ENCODE measurements at regions not wholly inside any gene's neighbourhood (a gene's known extent, or its start where the extent isn't known, plus 50 kb on each side); places are given as distances from the start of the nearest gene placed in this dataset.

- TF ChIP-seq CTCF (IDR thresholded peaks at IDR 0.05; ENCODE audit: insufficient read depth, low read length, poor library complexity, severe bottlenecking) = no peak
- no peaks in the 10 kb centered on the region for H3K36me3 ChIP-seq (ENCODE audit: control insufficient read depth, insufficient read depth, low read length)
- no peaks in the 10 kb centered on the region for H3K27me3 ChIP-seq (replicated peaks; ENCODE audit: control insufficient read depth, insufficient read depth, low read length)
- DNase-seq (ENCODE audit: extremely low read depth, insufficient read length) = no peak
- no peak overlapping the region for H3K4me3 ChIP-seq (replicated peaks; ENCODE audit: low read depth, low read length)
Observed at GRCh38 chr10:129365767-129366402, 101.2 kb upstream of the MGMT start.

GRCh38 chr10:129366450-129366849, 100.6 kb upstream of the MGMT start:
- DNase-seq (ENCODE audit: extremely low read depth, insufficient read length) = no peak
- Histone ChIP-seq H3K27me3 (replicated peaks; ENCODE audit: control insufficient read depth, insufficient read depth, low read length) (no peaks in the 10 kb centered on the region), H3K36me3 (ENCODE audit: control insufficient read depth, insufficient read depth, low read length) (no peaks in the 10 kb centered on the region), H3K4me3 (replicated peaks; ENCODE audit: low read depth, low read length) (no peak overlapping the region)
- TF ChIP-seq CTCF (IDR thresholded peaks at IDR 0.05; ENCODE audit: insufficient read depth, low read length, poor library complexity, severe bottlenecking) = no peak

DNA sequence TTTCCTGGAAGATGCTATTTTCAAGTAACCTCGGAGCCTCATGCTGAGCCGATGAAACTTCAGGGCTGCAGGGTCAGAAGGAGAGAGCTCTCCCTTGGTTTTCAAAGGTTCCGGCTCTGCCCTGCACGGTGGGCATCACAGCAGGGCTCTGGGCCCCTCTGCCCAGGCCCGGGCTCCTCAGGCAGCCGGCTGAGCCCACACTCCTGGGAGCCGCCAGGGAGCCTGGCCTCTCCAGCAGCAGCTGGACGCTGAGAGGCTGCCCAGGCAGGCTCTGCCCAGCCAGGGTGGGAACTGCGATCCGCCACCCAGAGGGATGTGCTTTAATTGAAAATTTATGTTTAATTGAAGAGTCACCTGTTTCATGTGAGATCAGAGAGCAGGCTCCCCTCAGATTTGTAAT, 97.5 kb upstream of the MGMT start:
- no peaks in the 10 kb centered on the region for H3K36me3 ChIP-seq (ENCODE audit: control insufficient read depth, insufficient read depth, low read length)
- no peaks in the 10 kb centered on the region for H3K27me3 ChIP-seq (replicated peaks; ENCODE audit: control insufficient read depth, insufficient read depth, low read length)
- no peak for DNase-seq (ENCODE audit: extremely low read depth, insufficient read length)
- no peak for TF ChIP-seq CTCF (IDR thresholded peaks at IDR 0.05; ENCODE audit: insufficient read depth, low read length, poor library complexity, severe bottlenecking)
- no peak overlapping the region for H3K4me3 ChIP-seq (replicated peaks; ENCODE audit: low read depth, low read length)

DNA sequence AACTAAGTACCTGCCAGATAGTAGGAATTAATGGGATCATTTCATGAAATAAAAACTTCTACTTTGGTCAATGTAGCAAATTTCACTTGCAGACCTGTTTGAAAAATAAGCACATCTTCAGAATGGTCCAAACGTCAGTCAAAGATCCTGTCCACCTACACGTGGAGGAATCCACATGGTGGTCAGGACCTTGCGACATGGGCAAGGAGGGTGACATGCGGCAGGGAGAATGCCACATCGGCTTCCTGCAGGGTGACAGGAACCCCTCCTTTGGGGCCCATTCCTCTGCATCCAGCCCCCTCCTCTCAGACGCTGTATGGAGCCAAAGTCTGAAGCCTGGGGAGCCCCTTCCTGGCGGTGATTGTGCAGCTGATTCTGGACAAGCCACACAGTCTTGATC, 95.5 kb upstream of the MGMT start:
- Histone ChIP-seq H3K4me3 (replicated peaks; ENCODE audit: low read depth, low read length) (no peak overlapping the region), H3K36me3 (ENCODE audit: control insufficient read depth, insufficient read depth, low read length) (no peaks in the 10 kb centered on the region), H3K27me3 (replicated peaks; ENCODE audit: control insufficient read depth, insufficient read depth, low read length) (no peaks in the 10 kb centered on the region)
- DNase-seq (ENCODE audit: extremely low read depth, insufficient read length) = no peak
- TF ChIP-seq CTCF (IDR thresholded peaks at IDR 0.05; ENCODE audit: insufficient read depth, low read length, poor library complexity, severe bottlenecking) = no peak

GRCh38 chr10:129372172-129372571, 94.9 kb upstream of the MGMT start:
- Histone ChIP-seq H3K36me3 (ENCODE audit: control insufficient read depth, insufficient read depth, low read length) (no peaks in the 10 kb centered on the region), H3K27me3 (replicated peaks; ENCODE audit: control insufficient read depth, insufficient read depth, low read length) (no peaks in the 10 kb centered on the region), H3K4me3 (replicated peaks; ENCODE audit: low read depth, low read length) (no peak overlapping the region)
- TF ChIP-seq CTCF (IDR thresholded peaks at IDR 0.05; ENCODE audit: insufficient read depth, low read length, poor library complexity, severe bottlenecking) = no peak
- DNase-seq (ENCODE audit: extremely low read depth, insufficient read length) = no peak

DNA sequence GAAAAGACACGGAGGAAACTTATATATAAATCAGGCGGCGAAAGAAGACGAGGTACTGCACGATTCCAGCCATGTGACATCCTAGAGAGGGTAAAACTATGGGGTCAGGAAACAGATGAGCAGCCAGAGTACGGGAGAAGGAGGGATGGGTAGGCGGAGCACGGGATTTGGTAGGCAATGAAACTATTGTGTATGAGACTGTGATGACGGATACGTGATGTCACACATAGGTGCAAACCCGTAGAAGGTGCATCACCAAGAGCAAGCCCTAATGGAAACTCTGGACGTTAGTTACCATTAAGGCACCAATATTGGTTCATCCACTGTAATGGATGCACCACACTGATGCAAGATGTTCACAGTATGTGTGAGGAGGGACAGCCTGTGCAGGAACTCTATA, 93.8 kb upstream of the MGMT start:
- no peaks in the 10 kb centered on the region for H3K27me3 ChIP-seq (replicated peaks; ENCODE audit: control insufficient read depth, insufficient read depth, low read length)

More for the DNA sequence above, 93.8 kb upstream of the MGMT start:
- no peak overlapping the region for H3K4me3 ChIP-seq (replicated peaks; ENCODE audit: low read depth, low read length)
- no peaks in the 10 kb centered on the region for H3K36me3 ChIP-seq (ENCODE audit: control insufficient read depth, insufficient read depth, low read length)
- TF ChIP-seq CTCF (IDR thresholded peaks at IDR 0.05; ENCODE audit: insufficient read depth, low read length, poor library complexity, severe bottlenecking) = no peak
- DNase-seq (ENCODE audit: extremely low read depth, insufficient read length) = no peak

Measured in GM06990 (cell line).